Activated CD4-positive, CD25-positive, alpha-beta regulatory T cell treated with anti-CD3 and anti-CD28 coated beads, Interleukin-2, amount 50 U/mL, for 16 hours (primary cell): ENCODE measurements at regions not wholly inside any gene's neighbourhood (a gene's known extent, or its start where the extent isn't known, plus 50 kb on each side); places are given as distances from the start of the nearest gene placed in this dataset.
"Not testable (repeated sequence)": the region's sequence is repeated elsewhere in the genome, so short reads cannot be mapped to it uniquely, and the experiment has no call there.

Source experiments
- DNase-seq: peaks from one replicate; pipeline ENCODE4 v3.0.0-alpha.2; 2020; ENCODE audit warnings: low read depth, low spot score

- DNase-seq, result no peak
These were observed 188.2 kb downstream of the CYP26B1 start for GRCh38 chr2:71959494-71959893.

DNA sequence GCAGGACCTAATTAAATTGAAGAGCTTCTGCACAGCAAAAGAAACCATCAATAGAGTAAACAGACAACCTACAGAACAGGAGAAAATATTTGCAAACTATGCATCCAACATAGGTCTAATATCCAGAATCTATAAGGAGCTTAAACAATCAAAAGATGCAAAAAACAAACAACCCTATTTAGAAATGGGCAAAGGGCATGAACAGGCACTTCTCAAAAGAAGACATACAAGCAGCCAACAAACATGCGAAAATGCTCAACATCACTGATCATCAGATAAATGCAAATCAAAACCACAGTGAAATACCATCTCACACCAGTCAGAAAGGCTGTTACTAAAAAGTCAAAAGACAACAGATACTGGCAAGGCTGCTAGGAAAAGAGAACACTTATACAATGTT, 189.2 kb downstream of the CYP26B1 start:
- DNase-seq, result not testable (repeated sequence)

GRCh38 chr2:71952572-71953188, 195.0 kb downstream of the CYP26B1 start:
- DNase-seq, result no peak

GRCh38 chr2:71951718-71952404, 195.8 kb downstream of the CYP26B1 start:
- no peak for DNase-seq

DNA sequence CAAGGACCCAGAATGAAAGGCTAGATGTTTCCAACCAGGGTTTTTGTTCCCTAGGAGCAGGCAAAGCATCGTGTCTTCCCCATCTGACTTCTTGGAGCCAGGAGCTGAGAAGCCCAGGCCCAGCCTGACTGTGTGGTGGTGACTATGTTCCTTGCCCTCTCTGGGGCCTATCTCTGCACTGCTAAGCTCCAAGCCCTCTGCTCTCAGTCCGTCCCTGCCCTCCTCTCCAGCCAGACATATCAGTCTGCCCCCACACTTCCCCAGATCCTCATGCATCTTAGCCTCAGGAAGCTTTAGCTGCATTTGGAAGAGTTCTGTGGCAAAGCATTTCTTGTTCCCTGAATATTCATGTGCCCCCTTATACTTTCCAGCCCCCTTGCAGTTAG, 196.6 kb downstream of the CYP26B1 start:
- no peak for DNase-seq

GRCh38 chr2:71950256-71951082, 197.2 kb downstream of the CYP26B1 start:
- no peak for DNase-seq

- DNase-seq, result no peak
These were observed 198.2 kb downstream of the CYP26B1 start for GRCh38 chr2:71949537-71949798.

DNA sequence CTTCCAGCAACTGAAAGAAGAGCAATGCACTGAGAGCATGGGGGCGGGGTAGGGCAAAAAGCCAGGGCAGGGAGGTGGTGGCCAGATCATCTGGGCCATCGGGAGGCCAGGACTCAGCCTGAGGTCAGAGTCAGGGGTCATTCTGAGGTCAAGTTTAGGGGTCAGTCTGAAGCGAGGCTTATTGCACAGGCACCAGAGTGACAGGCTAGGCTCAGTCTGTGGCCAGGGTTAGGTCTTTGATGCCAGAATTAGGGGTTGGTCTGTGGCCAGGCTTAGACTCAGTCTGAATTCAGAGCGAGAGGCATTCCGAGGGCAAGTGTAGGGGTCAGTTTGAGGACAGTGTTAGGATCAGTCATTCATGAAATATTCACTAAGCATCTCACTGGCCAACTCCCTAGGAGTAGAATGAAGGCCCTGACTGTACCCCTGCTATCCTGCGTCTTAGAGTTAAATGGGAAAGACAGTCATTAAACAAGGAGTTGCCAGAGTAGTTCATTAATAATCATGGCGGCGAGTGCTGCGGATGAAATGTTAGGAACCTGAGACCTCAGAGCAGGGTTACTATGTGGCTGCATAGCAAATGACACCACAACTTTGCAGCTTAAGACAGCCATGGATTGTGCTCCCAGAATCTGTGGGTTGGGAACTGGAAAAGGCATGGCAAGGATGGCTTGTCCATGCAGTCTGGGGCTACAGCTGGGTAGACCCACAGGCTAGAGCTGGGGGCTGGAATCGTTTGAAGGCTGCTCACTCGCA, 198.7 kb downstream of the CYP26B1 start:
- no peak for DNase-seq

GRCh38 chr2:71947809-71948208, 199.9 kb downstream of the CYP26B1 start:
- DNase-seq, result no peak

DNA sequence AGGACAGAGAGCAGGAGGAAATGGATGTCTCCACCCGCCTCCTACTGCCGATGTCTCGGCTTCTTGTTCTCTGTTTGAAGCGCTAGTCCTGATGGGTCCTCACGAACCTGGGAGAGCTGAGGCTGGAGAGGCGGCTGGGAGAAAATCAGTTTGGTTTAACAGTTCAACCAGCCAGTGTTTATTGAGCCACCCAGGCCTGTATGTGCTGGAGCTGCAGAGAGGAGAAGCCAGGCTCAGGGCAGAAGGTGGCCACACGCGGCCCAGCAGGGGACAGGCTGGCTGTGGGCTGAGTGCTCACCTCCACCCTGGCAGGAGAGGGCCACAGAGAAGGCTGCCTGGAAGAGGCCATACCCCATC, 202.1 kb downstream of the CYP26B1 start:
- no peak for DNase-seq

GRCh38 chr2:71944806-71945602, 202.7 kb downstream of the CYP26B1 start:
- DNase-seq, result no peak

DNA sequence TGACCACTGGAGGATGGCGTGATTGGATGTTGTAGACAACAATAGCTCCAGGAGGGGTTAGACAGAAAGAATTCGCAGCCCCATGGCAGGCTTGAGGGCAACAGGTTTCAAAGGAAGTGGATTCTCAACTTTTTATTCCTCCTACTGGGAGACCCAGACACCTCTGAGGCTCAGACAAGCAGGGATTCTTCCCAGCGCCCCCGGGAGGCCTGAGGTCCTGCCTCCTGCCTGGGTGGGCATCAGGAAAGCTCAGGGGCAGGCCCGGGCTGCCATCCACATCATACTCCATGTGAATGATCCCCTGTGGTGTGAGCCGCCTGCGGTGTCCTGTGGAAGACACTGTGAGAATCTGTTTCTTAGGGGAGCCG, 203.5 kb downstream of the CYP26B1 start:
- no peak for DNase-seq

GRCh38 chr2:71943238-71944182, 204.2 kb downstream of the CYP26B1 start:
- no peak for DNase-seq

- no peak for DNase-seq
These were observed 205.7 kb downstream of the CYP26B1 start for GRCh38 chr2:71941726-71942525.

DNA sequence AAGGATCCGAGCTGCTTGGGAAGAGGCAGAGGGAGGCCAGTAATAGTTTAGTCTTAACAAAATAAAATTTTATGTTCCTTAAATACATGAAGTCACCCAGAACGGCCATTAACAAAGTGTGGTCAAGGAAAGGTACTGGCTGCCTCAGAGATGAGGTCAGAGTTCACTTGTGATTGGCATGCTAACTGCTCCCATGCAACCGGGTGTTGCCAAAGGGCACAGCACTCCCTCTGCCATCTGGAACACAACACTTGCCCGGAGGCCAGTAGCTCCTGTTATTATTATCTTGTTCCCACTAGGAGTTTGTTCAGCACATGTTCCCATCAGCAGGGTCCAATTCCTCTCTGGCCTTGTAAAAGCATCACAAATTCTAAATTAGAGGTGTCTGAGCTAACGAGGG, 207.0 kb downstream of the CYP26B1 start:
- DNase-seq, result no peak

DNA sequence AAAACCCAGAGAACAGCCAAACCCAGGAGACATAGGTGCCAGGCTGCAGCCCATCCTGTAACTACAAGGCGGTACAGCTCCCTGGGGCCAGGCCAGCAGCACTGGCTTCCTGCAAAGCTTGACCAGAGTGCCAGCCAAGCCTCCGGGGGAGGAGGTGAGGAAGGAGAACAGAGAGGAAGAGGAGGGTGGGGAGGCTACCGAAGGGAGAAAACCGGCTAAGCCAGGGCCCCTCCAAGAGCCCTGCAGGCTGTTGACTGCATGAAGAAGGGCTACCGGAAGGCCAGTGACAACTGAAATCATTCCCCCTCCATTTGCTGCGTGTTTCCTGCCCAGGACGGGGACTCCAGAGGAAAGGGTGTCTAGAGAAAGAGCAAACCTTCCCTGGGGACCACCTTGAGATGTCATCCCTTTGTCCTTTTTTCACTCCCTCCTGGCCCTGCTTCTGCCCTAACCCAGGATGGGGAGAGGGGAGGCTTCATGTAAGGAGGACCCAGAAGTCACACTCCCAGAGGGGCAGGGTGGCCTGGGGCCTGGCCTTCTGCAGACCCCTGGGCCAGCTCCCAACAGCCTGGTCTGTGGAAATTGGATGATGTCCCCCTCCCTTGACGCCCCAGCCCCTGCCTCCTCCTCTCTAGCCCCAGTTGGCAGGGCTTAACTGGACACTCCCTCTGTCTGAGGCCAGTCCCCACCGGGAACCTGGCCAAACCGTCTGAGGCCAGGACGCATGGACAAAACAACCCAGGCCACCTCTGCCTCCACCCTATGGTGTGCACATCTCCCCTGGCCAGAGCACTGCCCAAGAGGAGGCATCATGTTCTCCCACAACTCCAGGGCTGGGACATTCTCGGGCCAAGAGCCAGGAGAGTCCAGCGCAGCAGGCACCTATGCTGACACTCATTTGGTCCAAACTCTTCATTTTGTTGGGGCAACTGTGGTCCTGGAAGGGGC, 207.8 kb downstream of the CYP26B1 start:
- DNase-seq, result no peak

DNA sequence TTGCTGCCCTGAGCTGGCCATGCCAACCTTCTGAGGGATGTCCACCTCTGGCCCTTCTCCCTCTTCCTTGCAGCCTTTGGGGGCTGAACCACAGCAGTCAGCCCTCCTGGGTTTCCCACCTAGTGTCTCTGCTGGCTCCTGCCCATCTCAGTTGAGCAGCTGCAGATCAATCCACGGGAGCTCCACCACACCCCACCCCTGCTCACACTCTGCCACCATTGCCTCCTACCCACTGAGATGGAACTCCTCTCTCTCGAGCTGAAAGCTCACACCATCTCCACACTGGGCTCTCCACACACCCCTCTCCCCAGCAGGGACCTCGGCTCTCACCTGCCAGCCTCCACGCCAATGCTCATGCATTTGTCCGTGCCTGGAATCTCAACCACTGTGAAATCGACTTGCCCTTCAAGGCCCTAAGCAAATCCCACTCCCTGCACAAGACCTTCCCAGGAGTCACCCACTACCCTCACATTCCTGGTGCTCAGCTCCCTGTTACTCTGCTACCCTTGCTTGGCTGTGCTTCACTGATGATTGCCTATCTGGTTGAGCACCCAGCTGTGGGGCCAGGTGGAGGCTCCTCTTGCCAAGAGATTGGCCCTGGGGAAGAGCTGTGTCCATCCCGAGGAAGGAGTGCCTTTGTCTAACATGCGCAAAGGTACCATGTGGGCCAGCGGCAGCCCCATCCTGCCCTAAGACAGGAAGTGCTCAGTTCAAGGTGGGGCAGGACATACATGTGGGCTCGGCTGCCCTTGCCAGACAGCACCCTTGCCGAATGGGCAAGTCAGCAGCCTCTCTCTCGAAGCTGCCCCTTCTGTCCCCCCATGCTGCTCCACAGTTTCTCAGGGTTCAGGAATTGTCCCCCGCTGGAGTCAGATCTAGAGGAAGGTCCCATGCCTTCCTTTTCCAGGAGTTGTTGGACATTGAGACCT, 208.7 kb downstream of the CYP26B1 start:
- DNase-seq, result no peak
